ENCODE measurements at regions not wholly inside any gene's neighbourhood (a gene's known extent, or its start where the extent isn't known, plus 50 kb on each side); places are given as distances from the start of the nearest gene placed in this dataset.
"Not testable (repeated sequence)": the region's sequence is repeated elsewhere in the genome, so short reads cannot be mapped to it uniquely, and the experiment has no call there.

- no peak for DNase-seq
These were observed 62.2 kb upstream of the PELI2 start for GRCh38 chr14:56056031-56056430.

GRCh38 chr14:56057071-56057741 lies 61.0 kb upstream of the PELI2 start:
- no peak for DNase-seq

GRCh38 chr14:56057767-56058166 lies 60.4 kb upstream of the PELI2 start:
- no peak for DNase-seq

GRCh38 chr14:56059054-56059453 lies 59.2 kb upstream of the PELI2 start:
- DNase-seq: no peak

GRCh38 chr14:56061051-56061450 lies 57.2 kb upstream of the PELI2 start:
- DNase-seq: no peak

GRCh38 chr14:56063131-56063530 lies 55.1 kb upstream of the PELI2 start:
- no peak for DNase-seq

- DNase-seq: no peak
These were observed 53.7 kb upstream of the PELI2 start for GRCh38 chr14:56064513-56064912.

- DNase-seq: not testable (repeated sequence)
These were observed 53.0 kb upstream of the PELI2 start for GRCh38 chr14:56065199-56065598.

GRCh38 chr14:56065621-56066290 lies 52.5 kb upstream of the PELI2 start:
- no peak for DNase-seq
